Liver (tissue), 8 donors: ENCODE measurements at regions not wholly inside any gene's neighbourhood (a gene's known extent, or its start where the extent isn't known, plus 50 kb on each side); places are given as distances from the start of the nearest gene placed in this dataset.

Experiments used
- DNase-seq: peaks from one replicate; pipeline ENCODE4 v3.0.0-alpha.2; 2017; ENCODE audit warnings: low spot score
- H3K27ac ChIP-seq, 2 donors: one replicate each; pipeline ENCODE4 v1.7.0; 2013; ENCODE audit warnings: inconsistent platforms in 2 of 2, low read length in 2 of 2, control low read depth in 1 of 2, low read depth in 1 of 2, mild to moderate bottlenecking in 1 of 2
- H3K27me3 ChIP-seq, 4 donors: one replicate each; pipeline versions ENCODE4 v1.6.1 to v1.7.0; 2013; ENCODE audit warnings: low read length in 3 of 4, inconsistent platforms in 1 of 4, mild to moderate bottlenecking in 1 of 4, moderate library complexity in 1 of 4; ENCODE audit not compliant: control insufficient read depth in 4 of 4, insufficient read depth in 4 of 4
- H3K36me3 ChIP-seq, 4 donors: one replicate each; pipeline versions ENCODE4 v1.6.1 to v1.7.0; 2013; ENCODE audit warnings: low read length in 3 of 4, mild to moderate bottlenecking in 3 of 4, low read depth in 1 of 4, moderate library complexity in 1 of 4; ENCODE audit not compliant: control insufficient read depth in 4 of 4, insufficient read depth in 3 of 4
- H3K4me1 ChIP-seq, 4 donors: one replicate each; pipeline versions ENCODE4 v1.6.1 to v1.7.0; 2013; ENCODE audit warnings: low read length in 3 of 4, mild to moderate bottlenecking in 3 of 4, moderate library complexity in 1 of 4; ENCODE audit not compliant: control insufficient read depth in 4 of 4, insufficient read depth in 4 of 4
- H3K4me3 ChIP-seq, 3 donors: one replicate each; pipeline versions ENCODE4 v1.6.1 to v1.7.0; 2013; ENCODE audit warnings: low read length in 3 of 3, control low read depth in 1 of 3, low read depth in 1 of 3, mild to moderate bottlenecking in 1 of 3
- H3K9ac ChIP-seq, 2 donors: one replicate each; pipeline ENCODE4 v1.7.0; 2013; ENCODE audit warnings: low read length in 2 of 2, mild to moderate bottlenecking in 2 of 2, moderate library complexity in 2 of 2, control low read depth in 1 of 2, low read depth in 1 of 2
- H3K9me3 ChIP-seq, 4 donors: one replicate each; pipeline versions ENCODE4 v1.6.1 to v1.7.0; 2013; ENCODE audit warnings: low read length in 3 of 4; ENCODE audit not compliant: control insufficient read depth in 4 of 4
- EGR1 ChIP-seq, 2 donors: IDR thresholded peaks; 2 replicates each; pipeline ENCODE4 v1.6.1; 2016 to 2018; ENCODE audit warnings: antibody characterized with exemption in 2 of 2, low read depth in 2 of 2
- FOXA1 ChIP-seq: IDR thresholded peaks from 2 replicates; pipeline ENCODE4 v1.6.1; 2016; ENCODE audit warnings: antibody characterized with exemption
- FOXA2 ChIP-seq: IDR thresholded peaks from 2 replicates; pipeline ENCODE4 v1.6.1; 2016; ENCODE audit warnings: antibody characterized with exemption
- GABPA ChIP-seq, 2 donors: IDR thresholded peaks in 1 of 2; conservative IDR thresholded peaks in 1 of 2; 2 replicates each; pipeline ENCODE4 v1.6.1; 2016; ENCODE audit warnings: antibody characterized with exemption in 2 of 2, mild to moderate bottlenecking in 1 of 2, moderate library complexity in 1 of 2
- HNF4A ChIP-seq, 2 donors: conservative IDR thresholded peaks; 2 replicates each; pipeline ENCODE4 v1.6.1; 2016; ENCODE audit warnings: antibody characterized with exemption in 2 of 2, mild to moderate bottlenecking in 2 of 2
- HNF4G ChIP-seq: IDR thresholded peaks from 2 replicates; pipeline ENCODE4 v1.6.1; 2016; ENCODE audit warnings: antibody characterized with exemption
- JUND ChIP-seq, 2 donors: IDR thresholded peaks; 2 replicates each; pipeline ENCODE4 v1.6.1; 2016; ENCODE audit warnings: antibody characterized with exemption in 2 of 2
- NR2F2 ChIP-seq: IDR thresholded peaks from 2 replicates; pipeline ENCODE4 v1.6.1; 2016; ENCODE audit warnings: antibody characterized with exemption
- RAD21 ChIP-seq, 2 donors: IDR thresholded peaks; 2 replicates each; pipeline ENCODE4 v1.6.1; 2016; ENCODE audit warnings: antibody characterized with exemption in 2 of 2, mild to moderate bottlenecking in 2 of 2
- RXRA ChIP-seq, 2 donors: IDR thresholded peaks; 2 replicates each; pipeline ENCODE4 v1.6.1; 2017 to 2018; ENCODE audit warnings: antibody characterized with exemption in 2 of 2, mild to moderate bottlenecking in 1 of 2
- SP1 ChIP-seq: IDR thresholded peaks from 2 replicates; pipeline ENCODE4 v1.6.1; 2018; ENCODE audit warnings: antibody characterized with exemption, mild to moderate bottlenecking
- TAF1 ChIP-seq: conservative IDR thresholded peaks from 2 replicates; pipeline ENCODE4 v1.6.1; 2016; ENCODE audit warnings: antibody characterized with exemption, mild to moderate bottlenecking
- YY1 ChIP-seq: IDR thresholded peaks from 2 replicates; pipeline ENCODE4 v1.6.1; 2016; ENCODE audit warnings: antibody characterized with exemption, mild to moderate bottlenecking
- WGBS: extraction: QIAGEN DNeasy Blood & Tissue Kit; methylation state at CpG from one replicate; pipeline ENCODE4 v1.1.7; 2013; 5-methylcytosine and 5-hydroxymethylcytosine counted together
- TF ChIP-seq, protein P1 (sequence below): IDR thresholded peaks from 2 replicates; pipeline ENCODE4 v1.6.1; 2016; ENCODE audit warnings: antibody characterized with exemption, mild to moderate bottlenecking
- TF ChIP-seq, protein P2 (sequence below): IDR thresholded peaks from 2 replicates; pipeline ENCODE4 v1.6.1; 2016; ENCODE audit warnings: antibody characterized with exemption
- TF ChIP-seq, protein P3 (sequence below): fragments of 150-350 bp; IDR thresholded peaks from 2 replicates; pipeline ENCODE4 v1.5.1; 2017; ENCODE audit warnings: improper control_type of control experiment, low read depth, low read length; ENCODE audit not compliant: missing input control
- TF ChIP-seq, protein P4 (sequence below): IDR thresholded peaks from 2 replicates; pipeline ENCODE4 v1.6.1; 2016; ENCODE audit warnings: antibody characterized with exemption
- TF ChIP-seq, protein P5 (sequence below): IDR thresholded peaks from 2 replicates; pipeline ENCODE4 v1.6.1; 2016; ENCODE audit warnings: antibody characterized with exemption
- donor health status: healthy.
- donor health status: healthy.
- donor health status: healthy.
- donor health status: healthy.
- donor health status: healthy.

DNA sequence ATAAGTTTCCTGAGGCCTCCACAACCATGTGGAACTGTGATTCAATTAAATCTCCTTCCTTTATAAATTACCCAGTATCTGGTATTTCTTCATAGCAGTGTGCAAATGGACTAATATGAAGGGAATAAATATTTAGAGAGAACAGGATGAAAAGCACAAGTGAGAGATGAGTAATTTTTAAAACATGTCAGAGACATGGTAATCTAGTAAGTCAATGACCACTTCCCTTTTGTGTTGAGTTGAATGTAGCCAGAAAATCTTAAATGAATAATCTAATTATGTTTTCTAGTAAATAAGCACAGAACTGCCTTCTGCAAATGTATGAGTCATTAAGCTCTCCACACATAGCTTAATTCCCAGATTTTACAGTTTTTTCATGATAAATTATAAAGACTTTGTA lies 524.1 kb upstream of the SLITRK5 start:
- Histone ChIP-seq H3K27ac (no peak overlapping the region), H3K27me3 (no peaks in the 10 kb centered on the region), H3K36me3 (no peaks in the 10 kb centered on the region)

DNA sequence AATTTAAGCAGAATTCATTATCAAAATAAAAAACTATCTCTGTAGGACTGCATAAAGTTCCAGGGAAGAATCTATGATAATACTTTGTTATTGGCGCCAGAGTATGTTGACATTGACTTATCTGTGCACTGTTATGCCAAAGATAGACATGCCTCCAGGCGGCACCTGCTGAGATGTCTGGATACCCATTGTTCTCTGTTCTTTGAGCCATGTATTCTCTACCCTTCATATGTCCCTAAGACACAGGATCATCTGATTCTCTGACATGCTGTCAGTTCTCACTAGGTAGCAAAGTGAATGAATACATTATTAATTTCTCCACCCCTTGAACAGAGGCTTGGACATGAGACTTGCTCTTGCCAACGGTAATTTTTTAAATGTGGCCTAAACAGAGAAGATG lies 517.8 kb upstream of the SLITRK5 start:
- TF ChIP-seq FOXA2 = no peak
- Histone ChIP-seq H3K9me3 (peaks cover 0 to 2% (median 0%) of the 10 kb centered on the region in 4 donors), H3K4me3 (no peak overlapping the region), H3K9ac (no peak overlapping the region), H3K36me3 (no peaks in the 10 kb centered on the region), H3K27ac (no peak overlapping the region), H3K4me1 (no peaks in the 10 kb centered on the region), H3K27me3 (no peaks in the 10 kb centered on the region)
- WGBS = 82% methylated on average over 3 of the region's 3 CpGs
- no peak for DNase-seq

More for the DNA sequence above, 524.1 kb upstream of the SLITRK5 start:
- TF ChIP-seq TAF1 = no peak
- TF ChIP-seq, protein P1, sequence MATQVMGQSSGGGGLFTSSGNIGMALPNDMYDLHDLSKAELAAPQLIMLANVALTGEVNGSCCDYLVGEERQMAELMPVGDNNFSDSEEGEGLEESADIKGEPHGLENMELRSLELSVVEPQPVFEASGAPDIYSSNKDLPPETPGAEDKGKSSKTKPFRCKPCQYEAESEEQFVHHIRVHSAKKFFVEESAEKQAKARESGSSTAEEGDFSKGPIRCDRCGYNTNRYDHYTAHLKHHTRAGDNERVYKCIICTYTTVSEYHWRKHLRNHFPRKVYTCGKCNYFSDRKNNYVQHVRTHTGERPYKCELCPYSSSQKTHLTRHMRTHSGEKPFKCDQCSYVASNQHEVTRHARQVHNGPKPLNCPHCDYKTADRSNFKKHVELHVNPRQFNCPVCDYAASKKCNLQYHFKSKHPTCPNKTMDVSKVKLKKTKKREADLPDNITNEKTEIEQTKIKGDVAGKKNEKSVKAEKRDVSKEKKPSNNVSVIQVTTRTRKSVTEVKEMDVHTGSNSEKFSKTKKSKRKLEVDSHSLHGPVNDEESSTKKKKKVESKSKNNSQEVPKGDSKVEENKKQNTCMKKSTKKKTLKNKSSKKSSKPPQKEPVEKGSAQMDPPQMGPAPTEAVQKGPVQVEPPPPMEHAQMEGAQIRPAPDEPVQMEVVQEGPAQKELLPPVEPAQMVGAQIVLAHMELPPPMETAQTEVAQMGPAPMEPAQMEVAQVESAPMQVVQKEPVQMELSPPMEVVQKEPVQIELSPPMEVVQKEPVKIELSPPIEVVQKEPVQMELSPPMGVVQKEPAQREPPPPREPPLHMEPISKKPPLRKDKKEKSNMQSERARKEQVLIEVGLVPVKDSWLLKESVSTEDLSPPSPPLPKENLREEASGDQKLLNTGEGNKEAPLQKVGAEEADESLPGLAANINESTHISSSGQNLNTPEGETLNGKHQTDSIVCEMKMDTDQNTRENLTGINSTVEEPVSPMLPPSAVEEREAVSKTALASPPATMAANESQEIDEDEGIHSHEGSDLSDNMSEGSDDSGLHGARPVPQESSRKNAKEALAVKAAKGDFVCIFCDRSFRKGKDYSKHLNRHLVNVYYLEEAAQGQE = no peak
- no peak for TF ChIP-seq FOXA1
- TF ChIP-seq GABPA (IDR thresholded peaks at IDR 0.05 in 1 of 2, conservative IDR thresholded peaks at IDR 0.05 in 1 of 2) = no peak
- TF ChIP-seq, protein P2, sequence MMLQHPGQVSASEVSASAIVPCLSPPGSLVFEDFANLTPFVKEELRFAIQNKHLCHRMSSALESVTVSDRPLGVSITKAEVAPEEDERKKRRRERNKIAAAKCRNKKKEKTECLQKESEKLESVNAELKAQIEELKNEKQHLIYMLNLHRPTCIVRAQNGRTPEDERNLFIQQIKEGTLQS = no peak
- no peak for TF ChIP-seq HNF4G
- TF ChIP-seq EGR1 (IDR thresholded peaks at IDR 0.05; ENCODE audit: low read depth in 2 of 2) = no peak
- no peak for TF ChIP-seq YY1
- no peak for TF ChIP-seq SP1
- no peak for TF ChIP-seq JUND (IDR thresholded peaks at IDR 0.05)
- TF ChIP-seq, protein P3, sequence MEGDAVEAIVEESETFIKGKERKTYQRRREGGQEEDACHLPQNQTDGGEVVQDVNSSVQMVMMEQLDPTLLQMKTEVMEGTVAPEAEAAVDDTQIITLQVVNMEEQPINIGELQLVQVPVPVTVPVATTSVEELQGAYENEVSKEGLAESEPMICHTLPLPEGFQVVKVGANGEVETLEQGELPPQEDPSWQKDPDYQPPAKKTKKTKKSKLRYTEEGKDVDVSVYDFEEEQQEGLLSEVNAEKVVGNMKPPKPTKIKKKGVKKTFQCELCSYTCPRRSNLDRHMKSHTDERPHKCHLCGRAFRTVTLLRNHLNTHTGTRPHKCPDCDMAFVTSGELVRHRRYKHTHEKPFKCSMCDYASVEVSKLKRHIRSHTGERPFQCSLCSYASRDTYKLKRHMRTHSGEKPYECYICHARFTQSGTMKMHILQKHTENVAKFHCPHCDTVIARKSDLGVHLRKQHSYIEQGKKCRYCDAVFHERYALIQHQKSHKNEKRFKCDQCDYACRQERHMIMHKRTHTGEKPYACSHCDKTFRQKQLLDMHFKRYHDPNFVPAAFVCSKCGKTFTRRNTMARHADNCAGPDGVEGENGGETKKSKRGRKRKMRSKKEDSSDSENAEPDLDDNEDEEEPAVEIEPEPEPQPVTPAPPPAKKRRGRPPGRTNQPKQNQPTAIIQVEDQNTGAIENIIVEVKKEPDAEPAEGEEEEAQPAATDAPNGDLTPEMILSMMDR = no peak
- TF ChIP-seq, protein P4, sequence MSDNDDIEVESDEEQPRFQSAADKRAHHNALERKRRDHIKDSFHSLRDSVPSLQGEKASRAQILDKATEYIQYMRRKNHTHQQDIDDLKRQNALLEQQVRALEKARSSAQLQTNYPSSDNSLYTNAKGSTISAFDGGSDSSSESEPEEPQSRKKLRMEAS = no peak
- no peak for TF ChIP-seq FOXA2
- no peak for TF ChIP-seq HNF4A (conservative IDR thresholded peaks at IDR 0.05)
- no peak for TF ChIP-seq RAD21 (IDR thresholded peaks at IDR 0.05)
- no peak for TF ChIP-seq NR2F2
- no peak for TF ChIP-seq RXRA (IDR thresholded peaks at IDR 0.05)
- TF ChIP-seq, protein P5, sequence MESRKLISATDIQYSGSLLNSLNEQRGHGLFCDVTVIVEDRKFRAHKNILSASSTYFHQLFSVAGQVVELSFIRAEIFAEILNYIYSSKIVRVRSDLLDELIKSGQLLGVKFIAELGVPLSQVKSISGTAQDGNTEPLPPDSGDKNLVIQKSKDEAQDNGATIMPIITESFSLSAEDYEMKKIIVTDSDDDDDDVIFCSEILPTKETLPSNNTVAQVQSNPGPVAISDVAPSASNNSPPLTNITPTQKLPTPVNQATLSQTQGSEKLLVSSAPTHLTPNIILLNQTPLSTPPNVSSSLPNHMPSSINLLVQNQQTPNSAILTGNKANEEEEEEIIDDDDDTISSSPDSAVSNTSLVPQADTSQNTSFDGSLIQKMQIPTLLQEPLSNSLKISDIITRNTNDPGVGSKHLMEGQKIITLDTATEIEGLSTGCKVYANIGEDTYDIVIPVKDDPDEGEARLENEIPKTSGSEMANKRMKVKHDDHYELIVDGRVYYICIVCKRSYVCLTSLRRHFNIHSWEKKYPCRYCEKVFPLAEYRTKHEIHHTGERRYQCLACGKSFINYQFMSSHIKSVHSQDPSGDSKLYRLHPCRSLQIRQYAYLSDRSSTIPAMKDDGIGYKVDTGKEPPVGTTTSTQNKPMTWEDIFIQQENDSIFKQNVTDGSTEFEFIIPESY = no peak
- no peak for DNase-seq
- Histone ChIP-seq H3K4me3 (no peak overlapping the region), H3K9me3 (no peaks in the 10 kb centered on the region), H3K4me1 (no peaks in the 10 kb centered on the region), H3K9ac (no peak overlapping the region)
